T47D (cell line): ENCODE measurements at regions not wholly inside any gene's neighbourhood (a gene's known extent, or its start where the extent isn't known, plus 50 kb on each side); places are given as distances from the start of the nearest gene placed in this dataset.

ENCODE experiments used
- DNase-seq, 2 experiments: peaks; one replicate each; pipeline versions ENCODE4 v3.0.0 to v3.0.0-alpha.2; 2011 to 2012; ENCODE audit warnings: low read depth in 1 of 2, low spot score in 1 of 2
- JUND ChIP-seq: IDR thresholded peaks from 2 replicates; pipeline ENCODE4 v1.6.1; 2012; ENCODE audit warnings: low read depth
- in situ Hi-C: cut with HindIII; loops from 2 replicates; pipeline ENCODE4 v1.10.0; 2016; ENCODE audit warnings: low sequenced_read_pairs, low pct_unique_long_range_greater_than_20kb

DNA sequence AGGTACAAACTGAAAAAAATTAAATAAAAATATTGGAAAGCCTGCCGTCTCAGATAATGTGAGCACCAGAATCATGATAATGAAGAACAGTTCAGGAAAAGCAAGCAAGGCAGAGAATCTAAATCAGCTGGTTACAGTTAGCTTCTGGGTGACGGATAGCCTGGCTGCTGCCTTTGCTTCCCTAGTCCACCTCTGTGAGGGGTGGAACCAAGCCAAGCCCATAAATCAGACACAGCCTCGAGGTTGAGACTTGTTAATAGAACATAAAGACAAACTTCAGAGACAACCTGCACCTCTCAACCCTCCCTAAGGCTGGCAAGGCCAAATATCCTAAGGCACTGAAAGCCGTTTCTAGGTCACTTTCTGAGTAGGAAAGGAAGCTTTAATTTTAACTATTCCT, 334.7 kb upstream of the SLC39A10 start:
- DNase-seq, result peak in 1 of 2 experiments; percentile 37
- no peak for TF ChIP-seq JUND
- in situ Hi-C loops, result no loop called here

DNA sequence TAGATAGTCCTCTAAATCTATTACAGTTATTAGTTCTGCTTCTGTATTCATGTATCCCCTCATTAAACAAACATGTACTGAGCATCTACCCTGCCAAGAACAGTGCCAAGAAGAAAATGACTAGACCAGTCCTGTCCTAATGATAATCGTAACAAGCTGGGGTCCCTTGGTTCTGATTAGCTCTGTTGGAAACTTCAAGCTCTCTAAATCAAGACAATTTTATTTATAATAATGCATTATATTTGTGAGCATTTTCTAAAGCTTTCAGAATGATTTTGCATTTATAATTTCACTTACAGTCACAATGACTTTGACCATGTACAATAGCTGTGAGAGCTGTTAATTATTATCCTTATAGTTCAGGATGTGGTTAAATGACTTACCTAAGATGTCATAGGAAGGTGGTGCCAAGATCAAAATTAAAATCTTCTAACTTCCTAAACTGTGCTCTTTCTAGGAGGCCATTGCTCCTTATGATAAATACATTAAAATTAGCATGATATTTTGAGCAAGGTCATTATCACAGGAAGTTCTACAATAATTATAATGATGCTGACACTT, 336.5 kb upstream of the SLC39A10 start:
- no peak for DNase-seq
- in situ Hi-C loops, result no loop called here
- no peak for TF ChIP-seq JUND

DNA sequence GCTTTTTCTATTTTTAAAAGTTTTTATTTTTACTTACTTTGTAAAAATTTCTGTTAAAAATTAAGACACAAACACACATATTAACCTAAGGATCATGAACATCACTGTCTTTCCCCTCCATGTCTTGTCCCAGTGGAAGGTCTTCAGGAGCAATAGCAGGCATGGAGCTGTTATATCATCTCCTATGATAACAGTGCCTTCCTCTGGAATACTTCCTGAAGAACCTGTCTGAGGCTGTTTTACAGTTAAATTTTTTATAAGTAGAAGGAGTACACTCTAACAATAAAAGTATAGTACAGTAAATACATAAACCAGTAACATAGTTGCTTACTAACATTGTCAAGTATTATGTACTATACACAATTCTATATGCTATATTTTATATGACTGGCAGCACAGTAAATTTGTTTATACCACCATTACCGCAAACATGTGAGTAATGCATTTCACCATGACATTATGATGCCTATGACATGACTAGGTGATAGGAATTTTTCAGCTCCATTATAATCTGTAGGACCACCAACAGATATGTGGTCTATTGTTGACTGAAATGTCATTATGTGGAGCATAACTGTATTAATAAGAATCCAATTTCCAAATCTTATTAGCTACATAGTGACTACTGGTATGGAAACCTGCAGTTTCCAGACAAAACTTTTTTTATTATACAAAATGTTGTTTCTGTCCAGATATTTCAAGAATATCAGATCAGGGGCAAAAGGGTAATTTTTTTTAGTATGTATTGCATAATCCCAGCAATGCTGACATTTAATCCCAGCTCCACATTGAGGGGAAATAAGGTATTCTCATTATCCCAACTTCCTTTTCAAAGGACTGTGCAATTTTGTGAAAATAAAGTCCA, 337.2 kb upstream of the SLC39A10 start:
- in situ Hi-C loops, result no loop called here
- no peak for DNase-seq
- TF ChIP-seq JUND, result no peak

DNA sequence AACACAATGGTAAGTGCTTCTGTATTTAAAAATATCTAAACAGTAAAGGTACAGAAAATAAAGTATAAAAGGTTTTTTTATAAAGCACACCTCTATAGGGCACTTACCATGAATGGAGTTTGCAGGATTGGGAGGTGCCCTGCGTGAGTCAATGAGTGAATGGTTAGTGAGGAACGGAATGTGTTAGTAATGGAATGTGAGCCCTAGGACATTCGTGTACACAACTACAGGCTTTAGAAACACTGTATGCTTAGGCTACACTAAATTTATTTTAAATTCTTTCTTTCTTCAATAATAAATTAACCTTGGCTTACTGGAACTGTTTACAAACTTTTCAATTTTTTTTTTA, 337.9 kb upstream of the SLC39A10 start:
- in situ Hi-C loops, result no loop called here

DNA sequence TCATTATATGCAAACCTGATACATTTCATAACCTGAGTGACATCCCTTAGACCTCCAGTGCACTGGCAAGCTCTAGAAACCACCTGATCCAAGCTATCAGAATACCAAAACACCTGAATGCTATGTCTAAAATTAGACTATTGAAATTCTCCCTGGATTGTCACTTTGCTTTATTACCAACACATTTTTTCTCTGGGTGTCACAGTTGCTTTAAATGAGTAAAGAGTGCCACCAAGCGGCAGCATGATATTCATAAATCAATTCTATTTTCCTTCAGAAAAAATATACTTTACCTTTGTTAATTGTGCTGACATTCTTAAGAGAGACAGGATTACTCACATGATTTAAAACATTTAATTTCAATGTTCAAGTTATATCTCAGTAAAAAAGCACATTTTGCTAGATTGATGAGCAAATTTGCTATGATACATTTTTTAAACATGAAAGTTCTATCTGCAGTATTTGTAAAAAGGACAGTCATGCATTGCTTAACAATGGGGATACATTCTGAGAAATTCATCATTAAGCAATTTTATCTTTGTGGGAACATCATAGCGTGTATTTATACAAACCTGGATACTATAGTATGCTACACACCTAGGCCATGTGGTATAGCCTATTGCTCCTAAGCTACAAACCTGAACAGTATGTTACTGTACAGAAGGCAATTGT, 338.4 kb upstream of the SLC39A10 start:
- no peak for TF ChIP-seq JUND
- DNase-seq, result peak; percentile 46 to 54
- in situ Hi-C loops, result no loop called here

More for the DNA sequence above, 337.9 kb upstream of the SLC39A10 start:
- DNase-seq, result peak in 1 of 2 experiments; percentile 31
- TF ChIP-seq JUND, result no peak

DNA sequence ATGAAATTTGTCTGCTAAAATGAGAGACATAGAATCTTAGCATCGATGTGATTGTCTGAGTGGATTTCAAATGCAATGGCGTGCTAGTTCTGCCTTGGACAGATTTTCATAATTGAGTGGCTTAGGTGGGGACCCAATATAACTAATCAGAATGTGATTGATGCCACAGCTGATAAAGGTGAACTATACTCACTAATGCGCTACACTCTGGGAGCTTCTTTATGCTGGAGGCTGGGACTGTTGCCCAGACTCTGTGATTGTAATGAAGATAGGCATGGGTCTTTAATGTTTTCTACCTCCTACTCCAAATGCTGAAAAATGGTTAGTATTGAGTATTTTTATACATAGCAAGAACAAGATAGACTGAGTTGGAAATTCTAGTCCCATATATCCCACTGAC, 339.5 kb upstream of the SLC39A10 start:
- TF ChIP-seq JUND, result no peak
- in situ Hi-C loops, result no loop called here
- no peak for DNase-seq

DNA sequence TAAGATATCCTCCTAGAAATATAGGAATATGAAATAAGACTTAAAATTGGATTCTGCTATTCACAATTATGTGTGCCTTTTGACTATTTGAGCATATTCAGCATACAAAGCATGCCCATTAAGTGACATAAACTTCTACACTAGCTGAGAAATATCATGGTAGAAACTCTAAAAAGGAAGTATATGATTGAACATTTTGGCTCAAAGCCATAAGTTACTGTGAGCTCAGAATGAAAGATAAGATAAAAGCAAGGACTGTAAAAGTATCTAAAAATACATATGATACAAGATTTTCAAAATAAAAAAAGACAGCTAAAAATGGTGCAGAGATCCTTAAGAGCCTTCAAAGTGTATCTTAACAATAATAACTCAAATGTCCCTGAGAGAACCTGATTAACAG, 340.5 kb upstream of the SLC39A10 start:
- TF ChIP-seq JUND, result no peak
- in situ Hi-C loops, result no loop called here
- DNase-seq, result no peak

DNA sequence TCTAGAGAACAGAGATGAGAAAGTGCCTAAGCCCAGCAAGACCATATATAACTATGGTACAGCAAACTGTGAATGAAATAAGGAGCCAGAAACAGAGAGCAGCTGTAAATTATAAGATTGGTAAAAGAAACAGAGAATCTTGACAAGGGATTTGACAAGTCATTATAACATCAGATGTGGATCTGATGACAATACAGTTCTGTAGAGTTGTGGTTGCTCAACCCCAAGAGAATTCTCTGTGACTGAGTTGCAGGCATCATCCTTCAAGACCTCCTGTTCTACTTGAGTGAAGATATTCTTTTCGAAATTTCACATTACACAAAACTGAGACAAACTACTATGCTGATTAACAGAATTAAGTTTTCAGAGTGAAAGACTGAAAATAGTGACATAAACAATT, 343.1 kb upstream of the SLC39A10 start:
- DNase-seq, result no peak
- no peak for TF ChIP-seq JUND
- in situ Hi-C loops, result no loop called here

DNA sequence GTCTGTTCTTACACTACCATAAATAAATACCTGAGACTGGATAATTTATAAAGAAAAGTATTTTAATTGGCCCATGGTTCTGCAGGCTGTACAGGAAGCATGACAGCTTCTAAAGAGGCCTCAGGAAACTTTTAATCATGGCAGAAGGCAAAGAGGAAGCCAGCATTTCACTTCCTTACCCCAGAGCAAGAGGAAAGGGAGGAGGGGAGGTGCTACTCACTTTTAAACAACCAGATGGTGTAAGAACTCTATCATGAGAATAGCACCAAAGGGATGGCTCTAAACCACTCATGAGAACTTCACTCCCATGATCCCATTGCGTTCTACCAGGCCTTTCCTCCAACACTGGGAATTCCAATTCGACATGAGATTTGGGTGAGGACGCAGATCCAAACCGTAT, 344.4 kb upstream of the SLC39A10 start:
- no peak for DNase-seq
- in situ Hi-C loops, result no loop called here
- no peak for TF ChIP-seq JUND

DNA sequence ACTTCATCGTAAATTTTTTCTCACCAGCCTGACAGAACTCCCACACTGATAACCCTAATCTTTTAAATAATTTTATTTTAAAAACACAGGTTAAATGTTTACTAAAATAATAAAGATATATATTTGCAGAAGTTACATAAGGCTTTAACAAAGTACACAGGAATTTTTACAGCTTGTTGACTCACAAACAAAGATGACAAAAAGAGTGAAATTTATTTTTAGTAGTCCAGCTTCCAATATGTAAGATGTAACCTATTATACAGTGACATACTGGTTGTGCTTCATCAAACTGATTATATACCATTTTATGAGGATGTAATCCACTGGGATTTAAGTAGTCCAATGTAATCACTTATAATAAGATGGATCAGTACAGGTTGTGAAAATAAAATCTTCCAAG, 348.9 kb upstream of the SLC39A10 start:
- TF ChIP-seq JUND, result no peak
- no peak for DNase-seq
- in situ Hi-C loops, result no loop called here

DNA sequence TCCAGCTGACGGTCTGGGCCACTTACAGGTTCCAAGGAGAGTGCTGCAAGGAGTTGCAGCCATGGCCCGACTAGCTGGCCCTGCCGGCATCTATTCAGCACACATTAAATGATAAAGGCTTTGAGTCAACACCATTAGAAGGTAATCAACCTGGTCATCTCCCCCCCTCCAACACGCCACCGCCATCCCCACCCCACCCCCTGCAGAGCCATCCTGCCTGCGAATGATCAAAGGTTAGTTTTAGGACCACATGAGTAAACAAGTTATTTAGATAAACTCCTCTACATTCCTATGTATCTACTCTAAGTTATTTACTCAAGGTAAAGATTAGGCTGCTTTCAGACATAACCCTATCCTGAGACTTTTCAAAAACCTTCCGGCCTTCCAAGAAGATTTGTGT, 349.3 kb upstream of the SLC39A10 start:
- TF ChIP-seq JUND, result no peak
- in situ Hi-C loops, result no loop called here
- no peak for DNase-seq

DNA sequence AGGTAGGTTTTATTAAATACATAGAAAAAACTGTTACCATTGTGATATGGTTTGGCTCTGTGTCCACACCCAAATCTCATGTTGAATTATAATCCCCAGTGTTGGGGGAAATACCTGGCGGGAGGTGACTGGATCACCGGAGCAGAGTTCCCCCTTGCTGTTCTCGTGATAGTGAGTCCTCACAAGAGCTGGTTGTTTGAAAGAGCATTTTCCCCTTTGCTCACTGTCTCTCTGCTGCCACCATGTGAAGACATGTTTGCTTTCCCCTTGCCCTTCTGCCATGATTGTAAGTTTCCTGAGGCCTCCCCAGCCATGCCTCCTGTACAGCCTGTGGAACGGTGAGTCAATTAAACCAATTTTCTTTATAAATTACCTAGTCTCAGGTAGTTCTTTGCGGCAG, 352.7 kb upstream of the SLC39A10 start:
- in situ Hi-C loops, result no loop called here
- no peak for TF ChIP-seq JUND
- peak in 1 of 2 experiments; percentile 48 for DNase-seq

DNA sequence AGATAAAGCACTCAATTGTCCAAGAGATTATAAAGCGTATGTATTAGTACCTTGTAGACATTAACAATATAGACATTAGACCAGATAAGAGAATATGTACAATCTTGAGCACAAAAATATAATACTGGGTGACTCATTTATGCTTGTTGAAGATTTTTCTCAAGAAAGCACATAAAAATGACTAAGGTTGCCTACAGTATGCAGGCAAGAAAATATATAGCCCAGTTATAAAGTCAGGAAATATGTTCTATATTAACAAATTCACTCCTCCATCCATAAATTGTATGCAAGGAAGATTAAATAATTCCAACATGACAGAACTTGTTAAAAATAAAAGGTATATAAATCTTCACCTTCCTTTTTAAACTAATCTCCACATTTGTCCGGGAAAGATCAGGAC, 356.4 kb upstream of the SLC39A10 start:
- in situ Hi-C loops, result no loop called here
- TF ChIP-seq JUND, result no peak
- no peak for DNase-seq
